HG03066 (cell line): ENCODE measurements at regions not wholly inside any gene's neighbourhood (a gene's known extent, or its start where the extent isn't known, plus 50 kb on each side); places are given as distances from the start of the nearest gene placed in this dataset.
"Not testable (repeated sequence)": the region's sequence is repeated elsewhere in the genome, so short reads cannot be mapped to it uniquely, and the experiment has no call there.

Experiments
- ATAC-seq: cut with Tn5 transposase; IDR thresholded peaks from one replicate; pipeline ENCODE4 v1.9.1; 2021; ENCODE audit warnings: low read depth; ENCODE audit not compliant: unreplicated experiment

- ATAC-seq: no peak
Measured at GRCh38 chr2:207438414-207439126, 91.2 kb upstream of the CREB1 start.

- not testable (repeated sequence) for ATAC-seq
Measured at GRCh38 chr2:207439881-207440280, 89.9 kb upstream of the CREB1 start.

GRCh38 chr2:207444756-207445155, 85.0 kb upstream of the CREB1 start:
- no peak for ATAC-seq

- ATAC-seq: no peak
Measured at GRCh38 chr2:207446653-207447052, 83.1 kb upstream of the CREB1 start.

- no peak for ATAC-seq
Measured at GRCh38 chr2:207448006-207448405, 81.8 kb upstream of the CREB1 start.

GRCh38 chr2:207449642-207450165, 80.1 kb upstream of the CREB1 start:
- no peak for ATAC-seq

- ATAC-seq: no peak
Measured at GRCh38 chr2:207450186-207450585, 79.6 kb upstream of the CREB1 start.

- ATAC-seq: no peak
Measured at GRCh38 chr2:207458582-207458981, 71.2 kb upstream of the CREB1 start.

- no peak for ATAC-seq
Measured at GRCh38 chr2:207459990-207460757, 69.6 kb upstream of the CREB1 start.

GRCh38 chr2:207463433-207463832, 66.3 kb upstream of the CREB1 start:
- no peak for ATAC-seq

GRCh38 chr2:207464007-207464406, 65.8 kb upstream of the CREB1 start:
- no peak for ATAC-seq

- no peak for ATAC-seq
Measured at GRCh38 chr2:207465894-207466293, 63.9 kb upstream of the CREB1 start.

- no peak for ATAC-seq
Measured at GRCh38 chr2:207467716-207468347, 61.9 kb upstream of the CREB1 start.

- ATAC-seq: no peak
Measured at GRCh38 chr2:207468488-207468887, 61.3 kb upstream of the CREB1 start.

- ATAC-seq: no peak
Measured at GRCh38 chr2:207469451-207469850, 60.3 kb upstream of the CREB1 start.

- ATAC-seq: no peak
Measured at GRCh38 chr2:207469943-207470729, 59.6 kb upstream of the CREB1 start.

GRCh38 chr2:207471261-207471660, 58.5 kb upstream of the CREB1 start:
- ATAC-seq: no peak

GRCh38 chr2:207472343-207473048, 57.3 kb upstream of the CREB1 start:
- no peak for ATAC-seq

- ATAC-seq: no peak
Measured at GRCh38 chr2:207473049-207473930, 56.5 kb upstream of the CREB1 start.
